Mucosa of descending colon (tissue), 3 donors: ENCODE measurements at regions not wholly inside any gene's neighbourhood (a gene's known extent, or its start where the extent isn't known, plus 50 kb on each side); places are given as distances from the start of the nearest gene placed in this dataset.

ENCODE experiments used
- ATAC-seq: fragments of 200-7000 bp; cut with Tn5 transposase; one replicate; pipeline ENCODE4 v1.9.1; 2020; ENCODE audit warnings: mild to moderate bottlenecking, moderate library complexity
- DNase-seq, 3 donors: peaks; one replicate each; pipeline ENCODE4 v3.0.0-alpha.2; 2020
- H3K36me3 ChIP-seq: fragments of 200-600 bp; one replicate; pipeline ENCODE4 v1.8.0; 2021; ENCODE audit warnings: low read depth, mild to moderate bottlenecking
- H3K4me1 ChIP-seq: fragments of 200-600 bp; one replicate; pipeline ENCODE4 v1.8.0; 2021; ENCODE audit warnings: low read depth, mild to moderate bottlenecking
- H3K4me3 ChIP-seq: fragments of 200-600 bp; one replicate; pipeline ENCODE4 v1.8.0; 2021; ENCODE audit warnings: mild to moderate bottlenecking
- H3K9me3 ChIP-seq: fragments of 200-600 bp; one replicate; pipeline ENCODE4 v1.8.0; 2021; ENCODE audit warnings: mild to moderate bottlenecking
- intact Hi-C, 2 donors: fragments of 100-400 bp; cut with DNase I in 1 of 2; cut with micrococcal nuclease in 1 of 2; formaldehyde crosslinking; loops; one replicate each; pipeline versions ENCODE4 v1.11.0 to v1.11.1; 2022; cut with DNase I, micrococcal nuclease
- TF ChIP-seq, protein P1 (sequence below): fragments of 200-600 bp; IDR thresholded peaks from one replicate; pipeline ENCODE4 v1.8.0; 2022; ENCODE audit warnings: antibody characterized with exemption, mild to moderate bottlenecking
- donor health status: DM: no; HTN: no; CAD: no; lungs with moderate emphysema.
- donor health status: DM: no; HTN: no; CAD: no.
- donor health status: DM: no; HTN: yes; CAD: no.

DNA sequence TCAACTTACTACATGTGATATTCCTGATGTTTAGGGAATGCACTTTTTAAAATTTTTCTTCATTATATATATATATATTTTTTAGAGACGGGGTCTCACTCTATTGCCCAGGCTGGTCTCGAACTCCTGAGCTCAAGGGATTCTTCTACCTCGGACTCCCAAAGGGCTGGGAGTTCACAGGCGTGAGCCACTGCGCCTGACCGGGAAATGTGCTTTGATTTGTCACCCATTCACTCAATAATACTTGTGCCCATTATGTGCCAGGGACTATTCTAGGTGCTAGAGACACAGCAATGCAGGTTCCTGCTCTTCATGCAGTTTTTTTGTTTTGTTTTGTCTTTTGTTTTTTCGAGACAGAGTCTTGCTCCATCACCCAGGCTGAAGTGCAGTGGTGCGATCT is 56.1 kb upstream of the INCENP start:
- ATAC-seq = no peak
- Histone ChIP-seq H3K4me3 (no peak overlapping the region), H3K9me3 (no peaks in the 10 kb centered on the region), H3K36me3 (no peaks in the 10 kb centered on the region), H3K4me1 (no peaks in the 10 kb centered on the region)
- TF ChIP-seq, protein P1, sequence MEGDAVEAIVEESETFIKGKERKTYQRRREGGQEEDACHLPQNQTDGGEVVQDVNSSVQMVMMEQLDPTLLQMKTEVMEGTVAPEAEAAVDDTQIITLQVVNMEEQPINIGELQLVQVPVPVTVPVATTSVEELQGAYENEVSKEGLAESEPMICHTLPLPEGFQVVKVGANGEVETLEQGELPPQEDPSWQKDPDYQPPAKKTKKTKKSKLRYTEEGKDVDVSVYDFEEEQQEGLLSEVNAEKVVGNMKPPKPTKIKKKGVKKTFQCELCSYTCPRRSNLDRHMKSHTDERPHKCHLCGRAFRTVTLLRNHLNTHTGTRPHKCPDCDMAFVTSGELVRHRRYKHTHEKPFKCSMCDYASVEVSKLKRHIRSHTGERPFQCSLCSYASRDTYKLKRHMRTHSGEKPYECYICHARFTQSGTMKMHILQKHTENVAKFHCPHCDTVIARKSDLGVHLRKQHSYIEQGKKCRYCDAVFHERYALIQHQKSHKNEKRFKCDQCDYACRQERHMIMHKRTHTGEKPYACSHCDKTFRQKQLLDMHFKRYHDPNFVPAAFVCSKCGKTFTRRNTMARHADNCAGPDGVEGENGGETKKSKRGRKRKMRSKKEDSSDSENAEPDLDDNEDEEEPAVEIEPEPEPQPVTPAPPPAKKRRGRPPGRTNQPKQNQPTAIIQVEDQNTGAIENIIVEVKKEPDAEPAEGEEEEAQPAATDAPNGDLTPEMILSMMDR = no peak
- intact Hi-C loops = no loop called here
- DNase-seq = no peak

DNA sequence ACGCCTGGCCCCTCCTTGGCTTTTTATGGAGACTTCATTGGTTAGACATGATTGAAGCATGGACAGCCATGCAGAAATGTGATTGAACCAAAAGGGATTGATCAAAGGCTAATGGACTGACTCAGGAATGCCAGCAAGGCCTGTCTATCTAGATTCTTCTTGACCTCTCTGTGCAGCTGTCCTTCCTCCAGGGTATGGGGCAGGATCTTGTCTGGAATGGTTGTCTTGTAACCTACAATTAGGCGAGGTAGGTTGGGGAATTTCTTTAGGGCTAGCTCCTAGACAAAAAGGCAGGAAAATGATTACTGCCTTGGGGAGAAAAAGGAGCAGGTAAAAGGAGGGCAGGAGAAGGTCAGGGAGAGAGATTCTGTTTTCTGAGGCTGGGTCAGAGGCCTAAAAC is 59.6 kb upstream of the INCENP start:
- no peak for DNase-seq
- H3K9me3 ChIP-seq = no peaks in the 10 kb centered on the region

GRCh38 chr11:62062223-62062861 is 61.5 kb upstream of the INCENP start:
- DNase-seq (no peak), ATAC-seq (no peak)
- TF ChIP-seq, protein P1 = no peak
- no peaks in the 10 kb centered on the region for H3K36me3 ChIP-seq
- no peaks in the 10 kb centered on the region for H3K4me1 ChIP-seq
- intact Hi-C loops = no loop called here
- H3K4me3 ChIP-seq = no peak overlapping the region
- no peaks in the 10 kb centered on the region for H3K9me3 ChIP-seq

More for the DNA sequence above, 59.6 kb upstream of the INCENP start:
- Histone ChIP-seq H3K4me3 (no peak overlapping the region), H3K4me1 (no peaks in the 10 kb centered on the region), H3K36me3 (no peaks in the 10 kb centered on the region)
- no peak for ATAC-seq
- intact Hi-C loops = no loop called here
- TF ChIP-seq, protein P1 = no peak

GRCh38 chr11:62061356-62062222 is 62.2 kb upstream of the INCENP start:
- Histone ChIP-seq H3K4me1 (no peaks in the 10 kb centered on the region), H3K4me3 (no peak overlapping the region), H3K36me3 (no peaks in the 10 kb centered on the region), H3K9me3 (no peaks in the 10 kb centered on the region)
- intact Hi-C loops = no loop called here
- DNase-seq = peak in 1 of 3 donors; percentile 62
- TF ChIP-seq, protein P1 = no peak
- ATAC-seq = no peak

DNA sequence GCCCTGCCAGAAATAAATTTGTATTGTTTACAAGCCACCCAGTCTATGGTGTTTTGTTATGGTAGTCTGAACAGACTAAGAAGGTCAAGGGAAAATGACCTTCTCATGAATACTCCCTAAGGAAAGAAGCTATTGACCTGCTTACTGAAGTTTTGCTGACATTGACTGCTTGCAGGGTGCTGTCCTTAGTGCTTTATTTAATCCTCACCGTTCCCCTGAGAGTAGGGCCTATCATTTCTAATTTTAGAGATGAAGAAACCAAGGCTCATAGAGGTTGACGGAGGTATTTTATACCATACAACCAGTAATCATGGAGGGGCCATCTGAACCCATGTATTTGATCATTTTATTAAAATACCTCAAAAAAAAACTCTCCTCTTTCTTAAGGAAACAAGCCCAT is 66.7 kb upstream of the INCENP start:
- Histone ChIP-seq H3K9me3 (no peaks in the 10 kb centered on the region), H3K4me3 (no peak overlapping the region), H3K4me1 (peaks cover 3% of the 10 kb centered on the region), H3K36me3 (no peaks in the 10 kb centered on the region)
- intact Hi-C loops = no loop called here
- TF ChIP-seq, protein P1 = no peak
- DNase-seq (no peak), ATAC-seq (no peak)
